ENCODE measurements at regions not wholly inside any gene's neighbourhood (a gene's known extent, or its start where the extent isn't known, plus 50 kb on each side); places are given as distances from the start of the nearest gene placed in this dataset.

DNA sequence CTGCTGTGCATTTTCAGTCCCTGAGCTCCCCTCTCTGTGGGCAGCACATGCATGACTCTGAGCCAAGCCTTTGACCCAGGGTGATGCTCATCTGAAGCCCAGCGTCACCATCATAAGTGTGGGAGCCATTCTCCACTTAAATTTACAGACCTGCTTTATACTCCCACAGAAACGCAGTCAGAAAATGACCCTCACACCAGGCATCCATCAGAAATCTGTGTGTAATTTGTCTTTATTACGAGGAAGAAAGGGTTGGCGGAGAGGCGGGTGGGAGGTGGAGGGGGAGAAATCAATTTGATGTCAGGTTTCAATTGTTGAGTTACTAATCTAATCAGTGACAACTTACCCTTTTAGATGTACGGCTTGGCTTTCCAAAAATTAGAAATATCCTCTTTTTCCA lies 353.6 kb downstream of the MAFB start:
- CTCF ChIA-PET, result no interaction called here
- Histone ChIP-seq H3K9me3 (ENCODE audit: control insufficient read depth, insufficient read depth, low read length) (no peaks in the 10 kb centered on the region), H3K27ac (ENCODE audit: low read depth, low read length) (no peak overlapping the region), H3K27me3 (ENCODE audit: control insufficient read depth, insufficient read depth, low read length) (no peaks in the 10 kb centered on the region), H3K4me3 (ENCODE audit: low read depth, low read length) (no peak overlapping the region)
- POLR2A ChIA-PET, result no interaction called here
- DNase-seq (ENCODE audit: low read depth, low spot score), result no peak
- no peak for TF ChIP-seq CTCF (IDR thresholded peaks at IDR 0.05; ENCODE audit: low read depth, low read length)

GRCh38 chr20:40333591-40333990 lies 355.4 kb downstream of the MAFB start:
- TF ChIP-seq CTCF (IDR thresholded peaks at IDR 0.05; ENCODE audit: low read depth, low read length), result no peak
- POLR2A ChIA-PET, result no interaction called here
- Histone ChIP-seq H3K9me3 (ENCODE audit: control insufficient read depth, insufficient read depth, low read length) (no peaks in the 10 kb centered on the region), H3K4me3 (ENCODE audit: low read depth, low read length) (no peak overlapping the region), H3K27me3 (ENCODE audit: control insufficient read depth, insufficient read depth, low read length) (no peaks in the 10 kb centered on the region), H3K27ac (ENCODE audit: low read depth, low read length) (no peak overlapping the region)
- CTCF ChIA-PET, result no interaction called here
- DNase-seq (ENCODE audit: low read depth, low spot score), result no peak

DNA sequence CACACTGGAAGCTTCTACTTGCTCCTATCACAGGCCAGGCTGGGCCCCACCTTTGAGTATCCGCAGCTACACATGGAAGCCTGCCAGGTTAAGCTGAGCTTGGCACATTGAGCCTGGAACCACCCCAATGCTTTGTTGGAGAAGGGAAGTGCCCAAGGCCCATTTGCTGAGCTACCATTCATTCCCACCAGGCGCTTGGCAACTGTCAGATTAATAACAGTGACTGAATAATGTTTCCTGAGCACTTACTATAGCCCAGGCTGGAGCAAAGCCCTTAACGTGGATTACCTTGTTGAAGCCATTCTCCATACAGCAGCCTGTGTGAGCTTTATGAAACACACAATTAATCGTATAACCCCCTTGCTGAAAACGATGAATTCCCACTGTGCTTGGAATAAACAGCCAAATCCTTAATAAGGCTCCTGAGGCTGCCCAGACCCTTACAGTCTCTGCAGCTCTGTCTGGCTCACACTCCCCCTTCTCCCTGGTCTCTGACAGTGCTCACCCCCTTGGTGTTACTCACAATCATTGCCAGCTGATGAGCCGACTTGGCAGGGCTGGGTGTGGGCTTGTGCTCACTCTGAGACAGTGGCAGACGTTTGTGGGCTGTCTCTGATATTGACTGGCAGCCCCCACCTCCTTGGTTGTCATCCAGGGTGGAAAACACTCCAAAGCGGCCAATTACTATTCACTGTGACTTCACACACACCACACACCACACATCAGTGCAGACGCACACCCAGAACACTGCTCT lies 357.1 kb downstream of the MAFB start:
- Histone ChIP-seq H3K9me3 (ENCODE audit: control insufficient read depth, insufficient read depth, low read length) (no peaks in the 10 kb centered on the region), H3K27me3 (ENCODE audit: control insufficient read depth, insufficient read depth, low read length) (no peaks in the 10 kb centered on the region), H3K4me3 (ENCODE audit: low read depth, low read length) (no peak overlapping the region), H3K27ac (ENCODE audit: low read depth, low read length) (no peak overlapping the region)
- TF ChIP-seq CTCF (IDR thresholded peaks at IDR 0.05; ENCODE audit: low read depth, low read length), result no peak
- CTCF ChIA-PET, result no interaction called here
- POLR2A ChIA-PET, result no interaction called here
- DNase-seq (ENCODE audit: low read depth, low spot score), result no peak

GRCh38 chr20:40331249-40331648 lies 357.8 kb downstream of the MAFB start:
- CTCF ChIA-PET, result no interaction called here
- Histone ChIP-seq H3K27ac (ENCODE audit: low read depth, low read length) (no peak overlapping the region), H3K4me3 (ENCODE audit: low read depth, low read length) (no peak overlapping the region), H3K27me3 (ENCODE audit: control insufficient read depth, insufficient read depth, low read length) (no peaks in the 10 kb centered on the region), H3K9me3 (ENCODE audit: control insufficient read depth, insufficient read depth, low read length) (no peaks in the 10 kb centered on the region)
- no peak for TF ChIP-seq CTCF (IDR thresholded peaks at IDR 0.05; ENCODE audit: low read depth, low read length)
- no peak for DNase-seq (ENCODE audit: low read depth, low spot score)
- POLR2A ChIA-PET, result no interaction called here

- Histone ChIP-seq H3K4me3 (ENCODE audit: low read depth, low read length) (no peak overlapping the region), H3K27ac (ENCODE audit: low read depth, low read length) (no peak overlapping the region), H3K9me3 (ENCODE audit: control insufficient read depth, insufficient read depth, low read length) (no peaks in the 10 kb centered on the region), H3K27me3 (ENCODE audit: control insufficient read depth, insufficient read depth, low read length) (no peaks in the 10 kb centered on the region)
- CTCF ChIA-PET, result no interaction called here
- TF ChIP-seq CTCF (IDR thresholded peaks at IDR 0.05; ENCODE audit: low read depth, low read length), result no peak
- no peak for DNase-seq (ENCODE audit: low read depth, low spot score)
- POLR2A ChIA-PET, result interaction anchor here (0.5 kb wide), 1 partner anchor 222 kb away, joined by 3 read pairs; no protein-coding TSS in a partner anchor
These were observed 359.7 kb downstream of the MAFB start for GRCh38 chr20:40329321-40329720.

Measured in AG04450 (cell line).